ENCODE measurements at regions not wholly inside any gene's neighbourhood (a gene's known extent, or its start where the extent isn't known, plus 50 kb on each side); places are given as distances from the start of the nearest gene placed in this dataset.

- no peak for ATAC-seq (replicated peaks)
- Mint-ChIP-seq H3K9me3 (no peaks in the 10 kb centered on the region), H3K27me3 (peaks cover 15% of the 10 kb centered on the region), H3K27ac (no peak overlapping the region), H3K4me3 (no peak overlapping the region), H3K4me1 (no peaks in the 10 kb centered on the region), H3K36me3 (ENCODE audit: low read depth) (no peaks in the 10 kb centered on the region)
Observed at GRCh38 chr4:17173300-17173699, 274.9 kb upstream of the LDB2 start.

DNA sequence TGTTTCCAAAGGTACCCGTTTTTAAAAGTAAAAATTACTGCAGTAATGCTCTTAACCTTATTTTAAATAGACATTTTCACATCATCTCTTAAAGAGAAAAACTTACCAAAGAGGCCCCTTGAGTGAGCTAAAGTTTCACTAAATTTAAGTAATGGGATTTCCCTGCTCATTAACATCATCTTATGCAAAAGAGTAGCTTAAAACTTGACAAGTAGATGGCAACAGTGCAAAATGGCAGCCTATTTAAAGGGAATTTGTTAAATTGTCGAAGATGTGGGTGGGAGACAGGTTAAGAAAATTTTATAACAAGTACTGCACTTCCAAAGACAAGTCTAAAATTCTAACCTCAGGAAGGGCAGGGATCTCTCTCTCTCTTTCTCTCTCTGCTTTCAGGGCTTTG, 271.7 kb upstream of the LDB2 start:
- Mint-ChIP-seq H3K4me3 (no peak overlapping the region), H3K36me3 (ENCODE audit: low read depth) (no peaks in the 10 kb centered on the region), H3K9me3 (no peaks in the 10 kb centered on the region), H3K27ac (no peak overlapping the region), H3K27me3 (peaks cover 12% of the 10 kb centered on the region), H3K4me1 (no peaks in the 10 kb centered on the region)
- no peak for ATAC-seq (replicated peaks)

- H3K4me1 Mint-ChIP-seq: no peaks in the 10 kb centered on the region
- H3K27ac Mint-ChIP-seq: no peak overlapping the region
- no peak for ATAC-seq (replicated peaks)
- H3K36me3 Mint-ChIP-seq (ENCODE audit: low read depth): no peaks in the 10 kb centered on the region
- no peak overlapping the region for H3K4me3 Mint-ChIP-seq
- H3K9me3 Mint-ChIP-seq: no peaks in the 10 kb centered on the region
- H3K27me3 Mint-ChIP-seq: peaks cover 12% of the 10 kb centered on the region
Observed at GRCh38 chr4:17169699-17170098, 271.3 kb upstream of the LDB2 start.

DNA sequence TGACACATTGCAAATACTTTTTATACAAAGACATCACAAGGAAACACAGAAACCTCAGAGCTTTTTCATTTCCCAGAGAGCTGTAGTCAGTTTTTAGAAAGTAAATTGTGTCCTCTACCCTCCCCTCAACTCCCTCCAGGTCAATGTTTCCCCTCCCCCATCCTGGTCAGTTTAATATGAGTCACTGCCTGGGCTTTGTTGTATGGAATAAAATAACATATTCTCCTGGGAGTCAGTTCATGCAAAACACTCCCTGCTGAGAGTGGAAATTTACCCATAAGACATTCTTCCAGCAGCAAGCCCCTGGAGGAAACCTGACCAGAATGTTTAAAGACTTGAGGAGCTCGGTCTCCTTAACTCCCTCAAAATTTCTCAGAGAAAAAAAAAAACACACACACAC, 270.1 kb upstream of the LDB2 start:
- H3K27me3 Mint-ChIP-seq: peaks cover 12% of the 10 kb centered on the region
- ATAC-seq (replicated peaks): no peak
- no peaks in the 10 kb centered on the region for H3K4me1 Mint-ChIP-seq
- H3K36me3 Mint-ChIP-seq (ENCODE audit: low read depth): no peaks in the 10 kb centered on the region
- no peaks in the 10 kb centered on the region for H3K9me3 Mint-ChIP-seq
- H3K27ac Mint-ChIP-seq: no peak overlapping the region
- no peak overlapping the region for H3K4me3 Mint-ChIP-seq

DNA sequence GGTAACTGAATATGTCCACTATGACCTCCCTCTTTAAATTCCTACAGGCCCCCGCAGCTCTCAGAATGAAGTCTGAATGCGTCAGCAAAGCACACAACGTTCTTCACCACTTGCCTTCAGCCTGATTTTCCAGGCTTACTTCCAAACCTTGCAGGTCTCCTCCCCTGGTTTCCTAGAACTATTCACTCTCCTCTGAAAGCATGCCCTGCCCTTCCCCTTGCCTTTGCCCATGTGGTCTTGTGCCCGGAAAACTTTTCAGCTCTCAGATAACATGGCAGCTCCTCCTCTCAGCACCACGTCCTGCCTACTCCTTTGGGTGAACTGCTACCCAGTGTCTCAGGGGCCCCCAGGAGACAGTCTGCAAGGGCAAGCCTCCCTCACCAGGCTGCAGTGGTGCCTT, 268.5 kb upstream of the LDB2 start:
- Mint-ChIP-seq H3K27ac (no peak overlapping the region), H3K4me3 (no peak overlapping the region), H3K4me1 (no peaks in the 10 kb centered on the region), H3K27me3 (peaks cover 12% of the 10 kb centered on the region), H3K9me3 (no peaks in the 10 kb centered on the region), H3K36me3 (ENCODE audit: low read depth) (no peaks in the 10 kb centered on the region)
- no peak for ATAC-seq (replicated peaks)

DNA sequence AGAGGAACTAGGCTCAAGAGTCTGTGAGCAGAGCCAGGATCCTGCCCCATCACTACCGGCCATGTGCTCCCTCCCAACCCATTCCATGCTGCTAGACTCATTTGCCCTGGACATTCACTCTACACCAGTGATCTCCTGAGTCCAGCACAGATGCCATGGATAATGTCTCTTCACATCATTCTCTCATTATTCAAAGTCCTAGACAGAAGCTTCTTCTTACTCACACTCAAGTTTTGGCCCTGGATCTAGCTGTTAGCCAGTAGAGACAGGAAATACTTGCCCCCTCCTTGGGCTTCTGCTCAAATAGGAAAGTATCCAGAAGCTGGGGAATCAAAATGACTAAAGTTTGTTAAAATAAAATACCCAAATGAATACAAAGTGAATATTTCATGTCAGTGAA, 266.8 kb upstream of the LDB2 start:
- ATAC-seq (replicated peaks): no peak
- Mint-ChIP-seq H3K4me3 (no peak overlapping the region), H3K36me3 (ENCODE audit: low read depth) (no peaks in the 10 kb centered on the region), H3K27ac (no peak overlapping the region), H3K4me1 (no peaks in the 10 kb centered on the region), H3K9me3 (peaks cover 10% of the 10 kb centered on the region), H3K27me3 (peaks cover 8% of the 10 kb centered on the region)

DNA sequence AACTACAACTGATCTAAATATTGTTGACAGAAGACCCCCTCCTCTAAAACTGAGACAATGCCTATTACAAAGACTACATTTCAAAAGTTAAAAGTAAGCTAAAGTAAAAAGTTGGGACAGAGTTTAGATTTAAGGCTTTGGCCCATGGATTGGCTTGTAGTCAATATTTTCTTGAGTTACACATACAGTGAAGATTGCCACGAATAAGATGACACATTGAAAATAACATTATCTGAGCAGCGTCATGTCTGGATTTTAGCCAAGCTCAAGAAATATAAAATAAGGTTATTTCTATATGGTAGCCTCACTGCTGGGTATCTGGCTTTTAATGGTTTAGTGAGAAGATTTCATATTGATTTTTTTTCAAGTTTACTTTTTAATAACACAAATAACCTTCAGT, 266.2 kb upstream of the LDB2 start:
- Mint-ChIP-seq H3K9me3 (peaks cover 10% of the 10 kb centered on the region), H3K27ac (no peak overlapping the region), H3K4me3 (no peak overlapping the region), H3K27me3 (peaks cover 11% of the 10 kb centered on the region), H3K36me3 (ENCODE audit: low read depth) (no peaks in the 10 kb centered on the region), H3K4me1 (no peaks in the 10 kb centered on the region)
- no peak for ATAC-seq (replicated peaks)

- Mint-ChIP-seq H3K4me3 (no peak overlapping the region), H3K36me3 (ENCODE audit: low read depth) (no peaks in the 10 kb centered on the region), H3K27me3 (peaks cover 7% of the 10 kb centered on the region), H3K9me3 (peaks cover 10% of the 10 kb centered on the region), H3K4me1 (no peaks in the 10 kb centered on the region), H3K27ac (no peak overlapping the region)
- ATAC-seq (replicated peaks): no peak
Observed at GRCh38 chr4:17163156-17163771, 264.8 kb upstream of the LDB2 start.

- Mint-ChIP-seq H3K27ac (no peak overlapping the region), H3K4me1 (no peaks in the 10 kb centered on the region), H3K4me3 (no peak overlapping the region), H3K9me3 (peaks cover 10% of the 10 kb centered on the region), H3K27me3 (peaks cover 3% of the 10 kb centered on the region), H3K36me3 (ENCODE audit: low read depth) (no peaks in the 10 kb centered on the region)
- no peak for ATAC-seq (replicated peaks)
Observed at GRCh38 chr4:17157304-17157703, 258.9 kb upstream of the LDB2 start.

GRCh38 chr4:17155486-17155885, 257.0 kb upstream of the LDB2 start:
- no peak overlapping the region for H3K27ac Mint-ChIP-seq
- H3K4me3 Mint-ChIP-seq: no peak overlapping the region
- no peaks in the 10 kb centered on the region for H3K4me1 Mint-ChIP-seq
- H3K9me3 Mint-ChIP-seq: no peaks in the 10 kb centered on the region
- H3K27me3 Mint-ChIP-seq: peaks cover 3% of the 10 kb centered on the region
- no peaks in the 10 kb centered on the region for H3K36me3 Mint-ChIP-seq (ENCODE audit: low read depth)
- ATAC-seq (replicated peaks): no peak

DNA sequence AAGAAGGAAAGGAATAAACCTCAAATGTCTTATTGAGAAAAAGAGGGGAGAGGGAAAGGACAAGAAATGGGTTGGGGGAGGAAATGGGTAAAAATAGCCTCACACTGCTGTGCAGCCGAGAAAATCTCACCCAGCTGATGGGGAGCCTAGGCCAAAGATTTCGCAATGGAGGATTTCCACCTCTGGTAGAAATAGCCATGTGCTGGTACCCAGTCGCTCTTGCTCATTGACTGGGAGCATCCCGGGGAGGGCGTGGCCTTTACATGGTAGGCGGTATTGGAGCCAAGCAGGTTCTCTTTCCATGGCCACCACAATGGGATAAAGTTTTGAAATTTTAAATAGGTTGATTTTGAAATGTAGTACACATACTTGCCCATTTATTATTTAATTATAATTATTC, 255.1 kb upstream of the LDB2 start:
- no peaks in the 10 kb centered on the region for H3K36me3 Mint-ChIP-seq (ENCODE audit: low read depth)
- no peak overlapping the region for H3K27ac Mint-ChIP-seq
- no peaks in the 10 kb centered on the region for H3K9me3 Mint-ChIP-seq
- no peak for ATAC-seq (replicated peaks)
- no peaks in the 10 kb centered on the region for H3K27me3 Mint-ChIP-seq
- H3K4me1 Mint-ChIP-seq: no peaks in the 10 kb centered on the region
- H3K4me3 Mint-ChIP-seq: no peak overlapping the region

DNA sequence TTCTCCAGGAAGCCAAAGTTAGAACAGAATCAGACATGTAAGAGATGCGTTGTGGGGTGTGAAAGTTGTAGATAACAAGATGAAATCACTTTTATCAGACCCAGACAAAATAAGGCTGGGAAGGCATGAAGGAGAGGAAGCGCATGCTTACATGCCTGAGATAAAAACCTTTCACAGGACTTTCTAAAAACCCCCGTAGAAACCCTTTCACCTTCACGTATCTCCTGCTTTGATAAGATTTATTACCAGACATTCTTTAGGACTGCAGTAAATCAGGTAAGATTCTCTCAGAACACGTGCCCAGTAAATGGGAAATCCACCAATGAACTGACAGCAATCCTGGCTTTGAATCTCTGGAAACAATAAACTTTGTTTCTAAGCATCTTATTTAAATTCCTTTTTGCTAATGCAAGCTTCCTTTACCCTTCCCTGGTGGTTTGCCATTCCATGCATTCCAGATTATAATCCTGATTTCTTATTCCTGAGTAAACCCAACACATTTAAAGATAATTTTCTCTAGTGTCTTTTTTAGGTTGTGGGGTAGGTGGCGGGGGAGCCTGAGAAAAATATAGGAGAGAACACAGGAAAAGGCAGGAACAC, 254.6 kb upstream of the LDB2 start:
- H3K27me3 Mint-ChIP-seq: no peaks in the 10 kb centered on the region
- no peaks in the 10 kb centered on the region for H3K4me1 Mint-ChIP-seq
- H3K27ac Mint-ChIP-seq: no peak overlapping the region
- no peak overlapping the region for H3K4me3 Mint-ChIP-seq
- ATAC-seq (replicated peaks): no peak
- H3K36me3 Mint-ChIP-seq (ENCODE audit: low read depth): no peaks in the 10 kb centered on the region
- H3K9me3 Mint-ChIP-seq: no peaks in the 10 kb centered on the region

DNA sequence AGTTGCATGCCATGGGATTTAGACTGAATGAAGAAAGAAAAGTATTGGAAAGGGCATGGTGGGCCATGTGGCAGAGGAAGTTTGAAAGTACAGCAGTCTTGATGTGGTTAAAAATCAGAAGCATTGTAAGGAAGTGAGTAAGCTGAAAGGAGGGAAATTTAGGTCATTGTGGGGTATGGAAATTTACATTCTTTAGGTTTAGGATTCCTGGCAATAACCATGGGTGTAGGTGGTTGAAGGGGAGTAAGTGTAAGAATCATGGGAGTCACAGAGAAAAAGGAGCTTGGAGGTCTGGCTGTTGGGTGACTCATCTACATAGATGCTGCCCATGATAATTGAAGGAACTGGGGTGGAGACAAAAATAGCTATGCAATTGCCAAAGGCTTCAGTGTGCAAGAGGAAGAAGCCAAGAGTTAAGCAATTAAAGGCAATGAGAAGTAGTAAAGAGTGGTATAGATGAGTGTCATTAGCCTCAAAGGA, 243.8 kb upstream of the LDB2 start:
- H3K27ac Mint-ChIP-seq: no peak overlapping the region
- H3K4me3 Mint-ChIP-seq: no peak overlapping the region
- peaks cover 21% of the 10 kb centered on the region for H3K9me3 Mint-ChIP-seq
- no peak for ATAC-seq (replicated peaks)
- H3K36me3 Mint-ChIP-seq (ENCODE audit: low read depth): no peaks in the 10 kb centered on the region
- H3K4me1 Mint-ChIP-seq: no peaks in the 10 kb centered on the region
- no peaks in the 10 kb centered on the region for H3K27me3 Mint-ChIP-seq

- no peaks in the 10 kb centered on the region for H3K36me3 Mint-ChIP-seq (ENCODE audit: low read depth)
- no peak overlapping the region for H3K4me3 Mint-ChIP-seq
- H3K9me3 Mint-ChIP-seq: peaks cover 24% of the 10 kb centered on the region
- H3K27ac Mint-ChIP-seq: no peak overlapping the region
- peaks cover 6% of the 10 kb centered on the region for H3K27me3 Mint-ChIP-seq
- ATAC-seq (replicated peaks): no peak
- H3K4me1 Mint-ChIP-seq: no peaks in the 10 kb centered on the region
Observed at GRCh38 chr4:17138847-17139246, 240.4 kb upstream of the LDB2 start.

GRCh38 chr4:17134565-17134964, 236.1 kb upstream of the LDB2 start:
- H3K36me3 Mint-ChIP-seq (ENCODE audit: low read depth): no peaks in the 10 kb centered on the region
- H3K4me1 Mint-ChIP-seq: no peaks in the 10 kb centered on the region
- no peak overlapping the region for H3K4me3 Mint-ChIP-seq
- no peak for ATAC-seq (replicated peaks)
- peaks cover 17% of the 10 kb centered on the region for H3K9me3 Mint-ChIP-seq
- H3K27me3 Mint-ChIP-seq: peaks cover 6% of the 10 kb centered on the region
- no peak overlapping the region for H3K27ac Mint-ChIP-seq

DNA sequence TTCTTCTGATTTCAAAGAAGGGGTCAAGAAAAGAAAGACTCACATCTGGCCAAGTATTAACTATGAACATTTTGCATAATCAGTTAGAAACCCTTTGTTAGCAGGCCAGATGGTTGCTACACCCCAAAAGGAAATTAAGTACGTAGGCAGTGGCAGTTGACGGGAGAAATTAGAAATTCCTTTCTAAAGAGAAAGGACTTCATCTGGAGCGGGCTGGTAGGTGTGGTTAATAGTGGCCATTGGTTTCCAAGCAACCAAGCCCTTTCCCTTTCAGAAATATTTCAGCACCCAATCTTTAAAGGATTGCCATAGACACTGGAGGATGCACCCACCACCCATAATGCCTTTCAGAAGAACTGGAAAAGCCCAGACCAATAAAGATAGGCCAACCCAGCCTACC, 235.7 kb upstream of the LDB2 start:
- Mint-ChIP-seq H3K4me3 (no peak overlapping the region), H3K4me1 (no peaks in the 10 kb centered on the region), H3K36me3 (ENCODE audit: low read depth) (no peaks in the 10 kb centered on the region), H3K9me3 (peaks cover 14% of the 10 kb centered on the region), H3K27ac (no peak overlapping the region), H3K27me3 (peaks cover 6% of the 10 kb centered on the region)
- ATAC-seq (replicated peaks): no peak

Data from activated T-helper 17 cell treated with anti-CD3 and anti-CD28 coated beads, Interleukin-2, amount 50 U/mL, for 72 hours (primary cell).